ENCODE measurements at regions not wholly inside any gene's neighbourhood (a gene's known extent, or its start where the extent isn't known, plus 50 kb on each side); places are given as distances from the start of the nearest gene placed in this dataset.

- no peak for TF ChIP-seq CTCF (CRISPR knock-in tag; IDR thresholded peaks at IDR 0.05)
- TF ChIP-seq ZEB1 (IDR thresholded peaks at IDR 0.05; ENCODE audit: insufficient replicate concordance, low read depth) = no peak
- no peak for TF ChIP-seq ZNF615 (CRISPR knock-in tag; IDR thresholded peaks at IDR 0.05; ENCODE audit: borderline replicate concordance)
- no peak for TF ChIP-seq PHF8 (CRISPR knock-in tag; IDR thresholded peaks at IDR 0.05)
- no peak for TF ChIP-seq PHB2 (IDR thresholded peaks at IDR 0.05; ENCODE audit: partially characterized antibody)
- TF ChIP-seq, protein P1, sequence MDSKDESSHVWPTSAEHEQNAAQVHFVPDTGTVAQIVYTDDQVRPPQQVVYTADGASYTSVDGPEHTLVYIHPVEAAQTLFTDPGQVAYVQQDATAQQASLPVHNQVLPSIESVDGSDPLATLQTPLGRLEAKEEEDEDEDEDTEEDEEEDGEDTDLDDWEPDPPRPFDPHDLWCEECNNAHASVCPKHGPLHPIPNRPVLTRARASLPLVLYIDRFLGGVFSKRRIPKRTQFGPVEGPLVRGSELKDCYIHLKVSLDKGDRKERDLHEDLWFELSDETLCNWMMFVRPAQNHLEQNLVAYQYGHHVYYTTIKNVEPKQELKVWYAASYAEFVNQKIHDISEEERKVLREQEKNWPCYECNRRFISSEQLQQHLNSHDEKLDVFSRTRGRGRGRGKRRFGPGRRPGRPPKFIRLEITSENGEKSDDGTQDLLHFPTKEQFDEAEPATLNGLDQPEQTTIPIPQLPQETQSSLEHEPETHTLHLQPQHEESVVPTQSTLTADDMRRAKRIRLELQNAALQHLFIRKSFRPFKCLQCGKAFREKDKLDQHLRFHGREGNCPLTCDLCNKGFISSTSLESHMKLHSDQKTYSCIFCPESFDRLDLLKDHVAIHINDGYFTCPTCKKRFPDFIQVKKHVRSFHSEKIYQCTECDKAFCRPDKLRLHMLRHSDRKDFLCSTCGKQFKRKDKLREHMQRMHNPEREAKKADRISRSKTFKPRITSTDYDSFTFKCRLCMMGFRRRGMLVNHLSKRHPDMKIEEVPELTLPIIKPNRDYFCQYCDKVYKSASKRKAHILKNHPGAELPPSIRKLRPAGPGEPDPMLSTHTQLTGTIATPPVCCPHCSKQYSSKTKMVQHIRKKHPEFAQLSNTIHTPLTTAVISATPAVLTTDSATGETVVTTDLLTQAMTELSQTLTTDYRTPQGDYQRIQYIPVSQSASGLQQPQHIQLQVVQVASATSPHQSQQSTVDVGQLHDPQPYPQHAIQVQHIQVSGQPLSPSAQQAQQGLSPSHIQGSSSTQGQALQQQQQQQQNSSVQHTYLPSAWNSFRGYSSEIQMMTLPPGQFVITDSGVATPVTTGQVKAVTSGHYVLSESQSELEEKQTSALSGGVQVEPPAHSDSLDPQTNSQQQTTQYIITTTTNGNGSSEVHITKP (CRISPR knock-in tag; IDR thresholded peaks at IDR 0.05; ENCODE audit: low read depth) = no peak
- no peak for TF ChIP-seq SRF (IDR thresholded peaks at IDR 0.05; ENCODE audit: low read depth, low read length)
- TF ChIP-seq NR2F2 (IDR thresholded peaks at IDR 0.05; ENCODE audit: borderline replicate concordance, low read depth) = no peak
- TF ChIP-seq RXRA (CRISPR knock-in tag; IDR thresholded peaks at IDR 0.05) = no peak
- no peak for TF ChIP-seq RCOR2 (CRISPR knock-in tag; IDR thresholded peaks at IDR 0.05)
- TF ChIP-seq CREB1 (IDR thresholded peaks at IDR 0.05) = no peak
- TF ChIP-seq CREB1 (CRISPR knock-in tag; IDR thresholded peaks at IDR 0.05) = no peak
- no peak for TF ChIP-seq ZNF20 (CRISPR knock-in tag; IDR thresholded peaks at IDR 0.05)
- TF ChIP-seq HMG20A (CRISPR knock-in tag; IDR thresholded peaks at IDR 0.05; ENCODE audit: borderline replicate concordance) = no peak
- TF ChIP-seq TP53 (CRISPR knock-in tag; conservative IDR thresholded peaks at IDR 0.05) = no peak
Measured at GRCh38 chr10:94218493-94219183, 144.1 kb downstream of the NOC3L start.
